ENCODE measurements at regions not wholly inside any gene's neighbourhood (a gene's known extent, or its start where the extent isn't known, plus 50 kb on each side); places are given as distances from the start of the nearest gene placed in this dataset.
A peak's percentile ranks its signal among the peaks of the same experiment; 100 is the strongest.

GRCh38 chr6:168158213-168158979 is 79.4 kb upstream of the FRMD1 start:
- no peaks in the 10 kb centered on the region for H3K4me1 Mint-ChIP-seq
- DNase-seq (ENCODE audit: low spot score in 2 of 2) (no peak), ATAC-seq (replicated peaks; ENCODE audit: extremely low read depth, poor library complexity, severe bottlenecking) (no peak)
- H3K36me3 Mint-ChIP-seq (ENCODE audit: insufficient read depth): no peaks in the 10 kb centered on the region
- H3K9me3 Mint-ChIP-seq: no peaks in the 10 kb centered on the region
- H3K27ac Mint-ChIP-seq (ENCODE audit: low read depth): no peak overlapping the region
- H3K27me3 Mint-ChIP-seq: peaks cover 57% of the 10 kb centered on the region
- H3K4me3 Mint-ChIP-seq: no peak overlapping the region

- H3K36me3 Mint-ChIP-seq (ENCODE audit: insufficient read depth): no peaks in the 10 kb centered on the region
- H3K27ac Mint-ChIP-seq (ENCODE audit: low read depth): no peak overlapping the region
- H3K4me3 Mint-ChIP-seq: no peak overlapping the region
- ATAC-seq (replicated peaks; ENCODE audit: extremely low read depth, poor library complexity, severe bottlenecking) (peak; percentile 54), DNase-seq (ENCODE audit: low spot score in 2 of 2) (no peak)
- no peaks in the 10 kb centered on the region for H3K4me1 Mint-ChIP-seq
- H3K9me3 Mint-ChIP-seq: no peaks in the 10 kb centered on the region
- peaks cover 48% of the 10 kb centered on the region for H3K27me3 Mint-ChIP-seq
Measured at GRCh38 chr6:168157272-168158212, 78.5 kb upstream of the FRMD1 start.

- H3K4me3 Mint-ChIP-seq: no peak overlapping the region
- H3K36me3 Mint-ChIP-seq (ENCODE audit: insufficient read depth): no peaks in the 10 kb centered on the region
- peaks cover 44% of the 10 kb centered on the region for H3K27me3 Mint-ChIP-seq
- peak in 1 of 2 donors; percentile 4 for DNase-seq (ENCODE audit: low spot score in 2 of 2)
- no peaks in the 10 kb centered on the region for H3K4me1 Mint-ChIP-seq
- H3K27ac Mint-ChIP-seq (ENCODE audit: low read depth): no peak overlapping the region
- H3K9me3 Mint-ChIP-seq: no peaks in the 10 kb centered on the region
- ATAC-seq (replicated peaks; ENCODE audit: extremely low read depth, poor library complexity, severe bottlenecking): no peak
Measured at GRCh38 chr6:168156742-168157265, 77.8 kb upstream of the FRMD1 start.

GRCh38 chr6:168155821-168156741 is 77.1 kb upstream of the FRMD1 start:
- H3K4me3 Mint-ChIP-seq: no peak overlapping the region
- DNase-seq (ENCODE audit: low spot score in 2 of 2) (no peak), ATAC-seq (replicated peaks; ENCODE audit: extremely low read depth, poor library complexity, severe bottlenecking) (no peak)
- peaks cover 46% of the 10 kb centered on the region for H3K27me3 Mint-ChIP-seq
- H3K9me3 Mint-ChIP-seq: no peaks in the 10 kb centered on the region
- H3K36me3 Mint-ChIP-seq (ENCODE audit: insufficient read depth): no peaks in the 10 kb centered on the region
- H3K27ac Mint-ChIP-seq (ENCODE audit: low read depth): no peak overlapping the region
- H3K4me1 Mint-ChIP-seq: no peaks in the 10 kb centered on the region

GRCh38 chr6:168155193-168155592 is 76.2 kb upstream of the FRMD1 start:
- H3K27me3 Mint-ChIP-seq: peaks cover 52% of the 10 kb centered on the region
- no peaks in the 10 kb centered on the region for H3K9me3 Mint-ChIP-seq
- H3K27ac Mint-ChIP-seq (ENCODE audit: low read depth): no peak overlapping the region
- H3K4me3 Mint-ChIP-seq: no peak overlapping the region
- ATAC-seq (replicated peaks; ENCODE audit: extremely low read depth, poor library complexity, severe bottlenecking) (no peak), DNase-seq (ENCODE audit: low spot score in 2 of 2) (no peak)
- H3K36me3 Mint-ChIP-seq (ENCODE audit: insufficient read depth): no peaks in the 10 kb centered on the region
- no peaks in the 10 kb centered on the region for H3K4me1 Mint-ChIP-seq

- ATAC-seq (replicated peaks; ENCODE audit: extremely low read depth, poor library complexity, severe bottlenecking) (no peak), DNase-seq (ENCODE audit: low spot score in 2 of 2) (no peak)
- H3K27ac Mint-ChIP-seq (ENCODE audit: low read depth): no peak overlapping the region
- no peak overlapping the region for H3K4me3 Mint-ChIP-seq
- H3K27me3 Mint-ChIP-seq: peaks cover 52% of the 10 kb centered on the region
- H3K9me3 Mint-ChIP-seq: no peaks in the 10 kb centered on the region
- no peaks in the 10 kb centered on the region for H3K36me3 Mint-ChIP-seq (ENCODE audit: insufficient read depth)
- no peaks in the 10 kb centered on the region for H3K4me1 Mint-ChIP-seq
Measured at GRCh38 chr6:168154263-168154917, 75.4 kb upstream of the FRMD1 start.

GRCh38 chr6:168153553-168153952 is 74.5 kb upstream of the FRMD1 start:
- no peaks in the 10 kb centered on the region for H3K9me3 Mint-ChIP-seq
- H3K36me3 Mint-ChIP-seq (ENCODE audit: insufficient read depth): no peaks in the 10 kb centered on the region
- no peak overlapping the region for H3K27ac Mint-ChIP-seq (ENCODE audit: low read depth)
- DNase-seq (ENCODE audit: low spot score in 2 of 2) (no peak), ATAC-seq (replicated peaks; ENCODE audit: extremely low read depth, poor library complexity, severe bottlenecking) (no peak)
- H3K4me1 Mint-ChIP-seq: no peaks in the 10 kb centered on the region
- H3K27me3 Mint-ChIP-seq: peaks cover 50% of the 10 kb centered on the region
- H3K4me3 Mint-ChIP-seq: no peak overlapping the region

- H3K27me3 Mint-ChIP-seq: peaks cover 50% of the 10 kb centered on the region
- no peak overlapping the region for H3K4me3 Mint-ChIP-seq
- H3K36me3 Mint-ChIP-seq (ENCODE audit: insufficient read depth): no peaks in the 10 kb centered on the region
- H3K4me1 Mint-ChIP-seq: no peaks in the 10 kb centered on the region
- no peaks in the 10 kb centered on the region for H3K9me3 Mint-ChIP-seq
- DNase-seq (ENCODE audit: low spot score in 2 of 2) (no peak), ATAC-seq (replicated peaks; ENCODE audit: extremely low read depth, poor library complexity, severe bottlenecking) (no peak)
- H3K27ac Mint-ChIP-seq (ENCODE audit: low read depth): no peak overlapping the region
Measured at GRCh38 chr6:168152980-168153379, 74.0 kb upstream of the FRMD1 start.

GRCh38 chr6:168152306-168152963 is 73.4 kb upstream of the FRMD1 start:
- no peak for ATAC-seq (replicated peaks; ENCODE audit: extremely low read depth, poor library complexity, severe bottlenecking)
- peaks cover 49% of the 10 kb centered on the region for H3K27me3 Mint-ChIP-seq
- H3K9me3 Mint-ChIP-seq: no peaks in the 10 kb centered on the region
- DNase-seq (ENCODE audit: low spot score in 2 of 2): no peak
- no peaks in the 10 kb centered on the region for H3K36me3 Mint-ChIP-seq (ENCODE audit: insufficient read depth)
- no peak overlapping the region for H3K4me3 Mint-ChIP-seq
- H3K27ac Mint-ChIP-seq (ENCODE audit: low read depth): no peak overlapping the region
- no peaks in the 10 kb centered on the region for H3K4me1 Mint-ChIP-seq

GRCh38 chr6:168150551-168151320 is 71.7 kb upstream of the FRMD1 start:
- Mint-ChIP-seq H3K9me3 (no peaks in the 10 kb centered on the region), H3K27me3 (peaks cover 39% of the 10 kb centered on the region), H3K36me3 (ENCODE audit: insufficient read depth) (no peaks in the 10 kb centered on the region), H3K4me3 (no peak overlapping the region), H3K4me1 (no peaks in the 10 kb centered on the region), H3K27ac (ENCODE audit: low read depth) (no peak overlapping the region)
- no peak for DNase-seq (ENCODE audit: low spot score in 2 of 2)
- ATAC-seq (replicated peaks; ENCODE audit: extremely low read depth, poor library complexity, severe bottlenecking): no peak

GRCh38 chr6:168149015-168149414 is 70.0 kb upstream of the FRMD1 start:
- H3K27ac Mint-ChIP-seq (ENCODE audit: low read depth): no peak overlapping the region
- no peaks in the 10 kb centered on the region for H3K9me3 Mint-ChIP-seq
- no peak for ATAC-seq (replicated peaks; ENCODE audit: extremely low read depth, poor library complexity, severe bottlenecking)
- H3K27me3 Mint-ChIP-seq: peaks cover 45% of the 10 kb centered on the region
- no peak overlapping the region for H3K4me3 Mint-ChIP-seq
- no peaks in the 10 kb centered on the region for H3K4me1 Mint-ChIP-seq
- no peak for DNase-seq (ENCODE audit: low spot score in 2 of 2)
- no peaks in the 10 kb centered on the region for H3K36me3 Mint-ChIP-seq (ENCODE audit: insufficient read depth)
